HG03103 (cell line): ENCODE measurements at regions not wholly inside any gene's neighbourhood (a gene's known extent, or its start where the extent isn't known, plus 50 kb on each side); places are given as distances from the start of the nearest gene placed in this dataset.

Experiments
- ATAC-seq: cut with Tn5 transposase; IDR thresholded peaks from one replicate; pipeline ENCODE4 v1.9.1; 2021; ENCODE audit warnings: low read depth; ENCODE audit not compliant: unreplicated experiment

DNA sequence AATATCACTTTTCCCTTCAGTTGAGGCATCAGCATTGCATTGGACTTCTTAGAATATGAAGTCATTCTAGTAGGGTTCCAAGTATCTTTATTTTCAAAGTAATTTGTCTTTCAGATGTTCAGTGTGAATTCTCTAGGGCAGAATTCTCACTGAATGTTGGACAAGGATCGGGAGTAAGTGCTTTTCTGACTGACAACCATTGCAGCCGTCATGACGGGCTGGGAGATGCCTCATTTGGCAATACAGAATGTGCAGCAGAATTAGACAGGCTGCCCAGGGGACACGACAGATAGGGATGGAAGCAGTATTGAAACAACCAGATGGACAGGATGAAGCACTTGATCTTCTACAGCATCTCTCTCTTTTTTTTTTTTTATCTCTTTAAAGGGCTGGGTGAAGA, 129.0 kb downstream of the ICE1 start:
- ATAC-seq, result no peak

DNA sequence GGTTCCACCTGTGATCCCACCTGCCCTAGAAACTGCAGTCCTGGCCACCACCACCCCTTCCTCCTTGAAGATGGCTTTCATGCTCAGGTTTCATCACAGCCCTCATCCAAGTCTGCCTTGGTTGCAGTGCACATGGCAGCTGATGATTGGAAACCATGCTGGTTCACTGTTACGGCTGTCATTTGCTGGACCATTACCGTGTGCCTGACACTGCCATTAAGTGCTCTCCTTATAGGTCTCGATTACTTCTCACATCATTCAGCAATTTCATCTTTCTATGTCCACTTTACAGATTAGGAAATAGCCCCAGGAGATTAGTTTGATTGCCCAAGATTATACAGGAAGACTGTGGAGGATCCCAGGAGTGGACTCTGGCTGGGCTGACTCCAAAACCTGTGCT, 123.9 kb downstream of the ICE1 start:
- ATAC-seq, result no peak

GRCh38 chr5:5544094-5544663, 121.7 kb downstream of the ICE1 start:
- ATAC-seq, result no peak

- no peak for ATAC-seq
These were observed 120.2 kb downstream of the ICE1 start for GRCh38 chr5:5542654-5543053.

- no peak for ATAC-seq
These were observed 117.6 kb downstream of the ICE1 start for GRCh38 chr5:5540065-5540464.
